H1 (cell line): ENCODE measurements at regions not wholly inside any gene's neighbourhood (a gene's known extent, or its start where the extent isn't known, plus 50 kb on each side); places are given as distances from the start of the nearest gene placed in this dataset.
A peak's percentile ranks its signal among the peaks of the same experiment; 100 is the strongest.

ENCODE experiments used
- CTCF ChIA-PET: fragments of 300-600 bp; sonication (Branson Sonifier 250); formaldehyde crosslinking; loops from one replicate; lab custom pipeline; 2021; ENCODE audit not compliant: partially characterized antibody; lab: Charles Lee
- POLR2A ChIA-PET: fragments of 300-600 bp; sonication (Branson Sonifier 250); formaldehyde crosslinking; loops from one replicate; lab custom pipeline; 2021; ENCODE audit warnings: inconsistent platforms; ENCODE audit not compliant: partially characterized antibody; lab: Charles Lee
- DNase-seq, 2 experiments: peaks; one replicate each; pipeline versions ENCODE4 v3.0.0 to v3.0.0-alpha.2; 2010 to 2022; ENCODE audit warnings: low spot score in 2 of 2, low read depth in 1 of 2, mixed read lengths in 1 of 2
- FAIRE-seq: peaks from 2 replicates; lab custom pipeline; 2011; peaks lifted over from hg19 to GRCh38; lab: Jason Lieb, UNC
- H2AFZ ChIP-seq: 2 replicates; pipeline ENCODE4 v1.8.1; 2012; ENCODE audit warnings: low read length, inconsistent platforms
- H2AK5ac ChIP-seq: 2 replicates; pipeline ENCODE4 v1.6.1; 2013; ENCODE audit warnings: low read depth, low read length
- H2BK120ac ChIP-seq: replicated peaks from 2 replicates; pipeline ENCODE3; 2013; ENCODE audit warnings: low read depth, low read length, inconsistent platforms
- H2BK12ac ChIP-seq: 2 replicates; pipeline ENCODE4 v1.6.1; 2013; ENCODE audit warnings: low read depth, low read length
- H2BK15ac ChIP-seq: 2 replicates; pipeline ENCODE4 v1.6.1; 2013; ENCODE audit warnings: low read length
- H2BK20ac ChIP-seq: 2 replicates; pipeline ENCODE4 v1.6.1; 2013; ENCODE audit warnings: low read length
- H2BK5ac ChIP-seq: 2 replicates; pipeline ENCODE4 v1.6.1; 2013; ENCODE audit warnings: low read depth, low read length
- H3K14ac ChIP-seq: 2 replicates; pipeline ENCODE4 v1.6.1; 2013; ENCODE audit warnings: inconsistent platforms; ENCODE audit not compliant: insufficient read length
- H3K18ac ChIP-seq: 2 replicates; pipeline ENCODE4 v1.6.1; 2013; ENCODE audit warnings: low read length; ENCODE audit errors: extremely low read depth
- H3K23ac ChIP-seq: 2 replicates; pipeline ENCODE4 v1.6.1; 2013; ENCODE audit warnings: inconsistent platforms; ENCODE audit not compliant: insufficient read length
- H3K23me2 ChIP-seq: 2 replicates; pipeline ENCODE4 v1.6.1; 2013; ENCODE audit warnings: low read depth, low read length
- H3K27ac ChIP-seq: 2 replicates; pipeline ENCODE4 v1.6.1; 2011; ENCODE audit warnings: low read depth, low read length, inconsistent platforms
- H3K27me3 ChIP-seq, 4 experiments: replicated peaks in 1 of 4; 1 replicate in 1 of 4; 2 replicates in 3 of 4; pipeline versions ENCODE4 v1.6.1 to v1.8.1; 2011 to 2013; ENCODE audit warnings: low read length in 3 of 4, mild to moderate bottlenecking in 3 of 4, inconsistent platforms in 2 of 4, mixed read lengths in 2 of 4, moderate library complexity in 1 of 4; ENCODE audit not compliant: control insufficient read depth in 3 of 4, insufficient read depth in 3 of 4; ENCODE audit errors: extremely low read depth in 1 of 4
- H3K36me3 ChIP-seq, 4 experiments: 2 replicates each; pipeline versions ENCODE4 v1.6.1 to v1.8.1; 2011 to 2013; ENCODE audit warnings: mild to moderate bottlenecking in 4 of 4, low read length in 3 of 4, moderate library complexity in 2 of 4, control low read depth in 1 of 4, inconsistent platforms in 1 of 4; ENCODE audit not compliant: insufficient read depth in 4 of 4, control insufficient read depth in 2 of 4
- H3K4ac ChIP-seq: replicated peaks from 2 replicates; pipeline ENCODE3; 2013; ENCODE audit warnings: low read length, low read depth, mixed read lengths, inconsistent platforms; ENCODE audit not compliant: insufficient read length
- H3K4me1 ChIP-seq, 4 experiments: replicated peaks in 1 of 4; 1 replicate in 1 of 4; 2 replicates in 3 of 4; pipeline versions ENCODE4 v1.6.1 to v1.8.1; 2011 to 2013; ENCODE audit warnings: low read length in 3 of 4, inconsistent platforms in 2 of 4, mixed read lengths in 1 of 4; ENCODE audit not compliant: insufficient read depth in 4 of 4, control insufficient read depth in 3 of 4
- H3K4me2 ChIP-seq, 2 experiments: 2 replicates each; pipeline versions ENCODE4 v1.6.1 to v1.8.1; 2011 to 2013; ENCODE audit warnings: low read depth in 2 of 2, low read length in 2 of 2, control low read depth in 1 of 2, inconsistent platforms in 1 of 2, mild to moderate bottlenecking in 1 of 2; ENCODE audit not compliant: insufficient read depth in 1 of 2
- H3K4me3 ChIP-seq, 4 experiments: fragments of 200-600, 300-600 bp in 1 of 4; sonication (generic), shearing (Covaris generic), sonication (Bioruptor Twin) in 1 of 4; 2 replicates each; pipeline versions ENCODE4 v1.5.1 to v1.8.1; 2011 to 2016; ENCODE audit warnings: low read length in 4 of 4, low read depth in 3 of 4, control low read depth in 2 of 4, inconsistent platforms in 2 of 4, mild to moderate bottlenecking in 2 of 4, mixed read lengths in 1 of 4, moderate library complexity in 1 of 4; ENCODE audit not compliant: insufficient read depth in 2 of 4; ENCODE audit errors: extremely low read depth in 1 of 4
- H3K56ac ChIP-seq: replicated peaks from 2 replicates; pipeline ENCODE3; 2013; ENCODE audit warnings: low read depth, mild to moderate bottlenecking, mixed read lengths, low read length, inconsistent platforms; ENCODE audit not compliant: insufficient read length
- H3K79me1 ChIP-seq: 2 replicates; pipeline ENCODE4 v1.6.1; 2013; ENCODE audit warnings: low read depth, low read length, control low read depth
- H3K79me2 ChIP-seq, 2 experiments: 2 replicates each; pipeline versions ENCODE4 v1.6.1 to v1.8.1; 2012 to 2013; ENCODE audit warnings: low read length in 2 of 2, mild to moderate bottlenecking in 2 of 2, inconsistent platforms in 1 of 2; ENCODE audit not compliant: insufficient read depth in 2 of 2, control insufficient read depth in 1 of 2
- H3K9ac ChIP-seq, 4 experiments: replicated peaks in 1 of 4; 1 replicate in 1 of 4; 2 replicates in 3 of 4; pipeline versions ENCODE4 v1.6.1 to v1.8.1; 2011 to 2013; ENCODE audit warnings: low read depth in 3 of 4, low read length in 3 of 4, control low read depth in 2 of 4, mild to moderate bottlenecking in 2 of 4, moderate library complexity in 2 of 4, inconsistent platforms in 1 of 4; ENCODE audit errors: extremely low read depth in 1 of 4
- H3K9me3 ChIP-seq, 2 experiments: 2 replicates each; pipeline versions ENCODE4 v1.6.1 to v1.8.1; 2012 to 2013; ENCODE audit warnings: mild to moderate bottlenecking in 2 of 2, moderate library complexity in 2 of 2, control low read depth in 1 of 2, inconsistent platforms in 1 of 2, low read depth in 1 of 2, low read length in 1 of 2, mixed read lengths in 1 of 2; ENCODE audit not compliant: insufficient read depth in 2 of 2
- H4K20me1 ChIP-seq, 2 experiments: replicated peaks in 1 of 2; 2 replicates each; pipeline versions ENCODE3 to v1.8.1; 2011 to 2013; ENCODE audit warnings: inconsistent platforms in 2 of 2, low read length in 2 of 2, mild to moderate bottlenecking in 1 of 2; ENCODE audit not compliant: insufficient read depth in 2 of 2, control insufficient read depth in 1 of 2
- H4K5ac ChIP-seq: 2 replicates; pipeline ENCODE4 v1.6.1; 2013; ENCODE audit warnings: low read length, low read depth, mixed read lengths, inconsistent platforms; ENCODE audit not compliant: insufficient read length
- H4K8ac ChIP-seq: 2 replicates; pipeline ENCODE4 v1.8.0; 2013; ENCODE audit warnings: mild to moderate bottlenecking, moderate library complexity, low read length, inconsistent platforms; ENCODE audit not compliant: insufficient read depth; ENCODE audit errors: extremely low read depth
- H4K91ac ChIP-seq: replicated peaks from 2 replicates; pipeline ENCODE3; 2013; ENCODE audit warnings: low read length, mixed read lengths, inconsistent platforms; ENCODE audit not compliant: insufficient read length
- KDM1A ChIP-seq: fragments of 200-600, 300-600 bp; sonication (generic); IDR thresholded peaks from 2 replicates; pipeline ENCODE4 v1.7.1; 2016; ENCODE audit warnings: mild to moderate bottlenecking, low read length, borderline replicate concordance
- RFX5 ChIP-seq: IDR thresholded peaks from 2 replicates; pipeline ENCODE4 v1.6.1; 2011; ENCODE audit warnings: low read depth, low read length, improper control_type of control experiment, borderline replicate concordance
- WGBS, 2 experiments: shearing (Covaris generic) in 1 of 2; methylation state at CpG; one replicate each; pipeline versions ENCODE4 v1.1.6 to v1.1.7; 2013 to 2015; ENCODE audit warnings: low lambda C conversion rate in 2 of 2, mixed read lengths in 2 of 2, inconsistent platforms in 1 of 2, low coverage in 1 of 2, missing lambda C conversion rate in 1 of 2; ENCODE audit not compliant: insufficient replicate concordance in 2 of 2, insufficient coverage in 1 of 2, insufficient read length in 1 of 2; ENCODE audit errors: extremely low coverage in 1 of 2, missing lambda C conversion rate in 1 of 2; 5-methylcytosine and 5-hydroxymethylcytosine counted together

GRCh38 chr16:11470676-11471415, 115.9 kb downstream of the LITAF start:
- Histone ChIP-seq H2BK5ac (no peak overlapping the region), H4K8ac (peak overlapping the region; percentile 57; the same call in 1 of the 2 replicates), H3K36me3 (peaks cover 0 to 4% (median 0%) of the 10 kb centered on the region in 4 experiments; a peak in 1 of 8 replicates), H3K27me3 (no peaks in the 10 kb centered on the region), H4K5ac (no peak overlapping the region), H2BK120ac (no peak overlapping the region), H3K9me3 (no peaks in the 10 kb centered on the region), H2BK20ac (no peak overlapping the region), H3K4me1 (no peaks in the 10 kb centered on the region), H3K56ac (no peak overlapping the region), H4K20me1 (no peaks in the 10 kb centered on the region)
- CTCF ChIA-PET, result no interaction called here
- TF ChIP-seq RFX5, result no peak
- peak; percentile 23; the same call in 1 of the 2 replicates for TF ChIP-seq KDM1A
- TF ChIP-seq, all 59 proteins: peak for 1
- Histone ChIP-seq H3K14ac (no peak overlapping the region), H3K79me2 (no peaks in the 10 kb centered on the region), H3K79me1 (no peaks in the 10 kb centered on the region), H2AFZ (no peak overlapping the region), H2BK15ac (no peak overlapping the region), H3K18ac (no peak overlapping the region), H2AK5ac (no peak overlapping the region), H3K23me2 (no peaks in the 10 kb centered on the region), H3K9ac (no peak overlapping the region), H3K4me3 (no peak overlapping the region), H3K23ac (no peak overlapping the region), H2BK12ac (no peak overlapping the region), H3K27ac (no peak overlapping the region), H4K91ac (no peak overlapping the region), H3K4me2 (no peak overlapping the region), H3K4ac (no peak overlapping the region)
- POLR2A ChIA-PET, result interaction anchor here (1.1 to 1.2 kb wide), 2 partner anchors 33 to 76 kb away, joined by 3 read pairs; no protein-coding TSS in a partner anchor
- FAIRE-seq (no peak), DNase-seq (no peak)
- WGBS, 2 experiments, result 88% methylated on average over 17 of the region's 17 CpGs; no CpG with 5 or more reads in 1 of the 2 experiments
